Omental fat pad (tissue), 3 donors: ENCODE measurements at regions not wholly inside any gene's neighbourhood (a gene's known extent, or its start where the extent isn't known, plus 50 kb on each side); places are given as distances from the start of the nearest gene placed in this dataset.
"Not testable (repeated sequence)": the region's sequence is repeated elsewhere in the genome, so short reads cannot be mapped to it uniquely, and the experiment has no call there.

Source experiments
- ATAC-seq: fragments of 150-250 bp; one replicate; pipeline ENCODE4 v1.9.1; 2016; ENCODE audit warnings: mild to moderate bottlenecking, moderate library complexity; ENCODE audit not compliant: low FRiP score
- DNase-seq: peaks from one replicate; pipeline ENCODE4 v3.0.0-alpha.2; 2019; ENCODE audit warnings: low spot score
- TF ChIP-seq, protein P1 (sequence below), 3 donors: fragments of 450-650 bp; IDR thresholded peaks; one replicate each; pipeline ENCODE4 v1.5.1; 2016 to 2017; ENCODE audit warnings: antibody characterized with exemption in 3 of 3, mild to moderate bottlenecking in 3 of 3, moderate library complexity in 2 of 3

DNA sequence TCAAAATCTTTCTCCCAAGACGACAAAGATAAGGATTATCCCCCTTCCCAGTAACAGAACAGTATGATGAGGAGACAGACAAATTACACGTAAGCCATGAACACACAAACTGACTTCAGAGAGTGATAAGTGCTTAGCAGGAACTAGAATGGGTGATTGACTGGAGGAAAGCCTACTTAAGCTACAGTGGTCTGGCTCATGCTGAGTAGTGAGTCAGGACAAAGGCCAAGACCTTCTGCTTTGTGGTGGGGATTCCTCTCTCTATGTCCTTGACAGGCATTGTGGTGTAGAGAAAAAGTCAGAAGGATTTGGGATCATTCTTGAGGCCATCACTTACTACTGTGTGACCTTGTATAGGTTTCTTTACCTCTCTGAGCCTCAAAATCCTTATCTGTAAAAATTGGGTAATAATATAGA is 381.9 kb upstream of the CCL2 start:
- ATAC-seq, result no peak
- DNase-seq, result no peak
- TF ChIP-seq, protein P1, sequence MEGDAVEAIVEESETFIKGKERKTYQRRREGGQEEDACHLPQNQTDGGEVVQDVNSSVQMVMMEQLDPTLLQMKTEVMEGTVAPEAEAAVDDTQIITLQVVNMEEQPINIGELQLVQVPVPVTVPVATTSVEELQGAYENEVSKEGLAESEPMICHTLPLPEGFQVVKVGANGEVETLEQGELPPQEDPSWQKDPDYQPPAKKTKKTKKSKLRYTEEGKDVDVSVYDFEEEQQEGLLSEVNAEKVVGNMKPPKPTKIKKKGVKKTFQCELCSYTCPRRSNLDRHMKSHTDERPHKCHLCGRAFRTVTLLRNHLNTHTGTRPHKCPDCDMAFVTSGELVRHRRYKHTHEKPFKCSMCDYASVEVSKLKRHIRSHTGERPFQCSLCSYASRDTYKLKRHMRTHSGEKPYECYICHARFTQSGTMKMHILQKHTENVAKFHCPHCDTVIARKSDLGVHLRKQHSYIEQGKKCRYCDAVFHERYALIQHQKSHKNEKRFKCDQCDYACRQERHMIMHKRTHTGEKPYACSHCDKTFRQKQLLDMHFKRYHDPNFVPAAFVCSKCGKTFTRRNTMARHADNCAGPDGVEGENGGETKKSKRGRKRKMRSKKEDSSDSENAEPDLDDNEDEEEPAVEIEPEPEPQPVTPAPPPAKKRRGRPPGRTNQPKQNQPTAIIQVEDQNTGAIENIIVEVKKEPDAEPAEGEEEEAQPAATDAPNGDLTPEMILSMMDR (IDR thresholded peaks at IDR 0.05), result no peak

DNA sequence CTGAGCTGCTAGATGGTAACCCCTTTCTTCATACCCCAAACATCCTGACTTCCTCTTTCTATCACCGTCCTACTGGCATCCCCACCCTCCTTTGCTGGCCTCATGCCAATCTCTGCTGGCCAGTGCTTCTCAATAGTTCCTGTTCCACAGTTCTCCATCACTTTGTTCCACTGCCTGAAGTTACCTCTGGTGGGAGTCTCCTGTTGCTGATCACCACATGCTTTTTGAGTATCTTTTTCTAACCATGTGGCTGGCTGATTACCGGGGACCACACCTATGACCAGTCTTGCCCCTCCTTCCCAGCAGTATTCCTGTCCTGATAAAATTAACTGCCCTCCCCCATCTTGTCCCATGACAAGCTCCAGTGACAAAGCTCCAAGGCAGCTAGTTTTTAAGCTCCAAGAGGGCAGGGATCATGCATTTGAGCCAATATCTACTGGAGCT is 380.4 kb upstream of the CCL2 start:
- DNase-seq, result no peak

DNA sequence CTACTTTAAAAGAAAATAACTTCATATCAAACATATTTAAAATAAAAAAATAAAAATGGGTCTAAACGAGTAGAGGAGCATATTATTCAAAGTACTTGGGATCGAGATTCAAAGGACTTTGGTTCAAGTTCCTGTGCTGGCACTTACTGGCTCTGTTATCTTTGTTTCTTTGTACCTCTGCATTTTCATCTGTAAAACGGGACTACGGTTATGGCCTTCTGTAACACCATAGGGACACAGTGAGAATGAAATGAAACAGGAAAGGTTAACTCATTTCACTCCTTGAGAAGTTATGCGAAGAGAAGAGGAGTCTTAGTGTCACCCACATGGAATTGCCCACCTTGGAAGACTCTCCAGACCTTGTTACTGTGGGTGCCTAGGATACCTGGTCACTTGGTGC is 379.1 kb upstream of the CCL2 start:
- no peak for DNase-seq
- no peak for ATAC-seq
- TF ChIP-seq, protein P1 (IDR thresholded peaks at IDR 0.05), result no peak

More for the DNA sequence above, 380.4 kb upstream of the CCL2 start:
- ATAC-seq, result no peak
- TF ChIP-seq, protein P1 (IDR thresholded peaks at IDR 0.05), result no peak

DNA sequence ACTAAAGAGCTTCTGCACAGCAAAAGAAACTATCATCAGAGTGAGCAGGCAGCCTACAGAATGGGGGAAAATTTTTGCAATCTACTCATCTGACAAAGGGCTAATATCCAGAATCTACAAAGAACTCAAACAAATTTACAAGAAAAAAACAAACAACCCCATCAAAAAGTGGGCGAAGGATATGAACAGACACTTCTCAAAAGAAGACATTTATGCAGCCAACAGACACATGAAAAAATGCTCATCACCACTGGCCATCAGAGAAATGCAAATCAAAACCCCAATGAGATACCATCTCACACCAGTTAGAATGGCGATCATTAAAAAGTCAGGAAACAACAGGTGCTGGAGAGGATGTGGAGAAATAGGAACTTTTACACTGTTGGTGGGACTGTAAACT is 372.8 kb upstream of the CCL2 start:
- not testable (repeated sequence) for ATAC-seq

DNA sequence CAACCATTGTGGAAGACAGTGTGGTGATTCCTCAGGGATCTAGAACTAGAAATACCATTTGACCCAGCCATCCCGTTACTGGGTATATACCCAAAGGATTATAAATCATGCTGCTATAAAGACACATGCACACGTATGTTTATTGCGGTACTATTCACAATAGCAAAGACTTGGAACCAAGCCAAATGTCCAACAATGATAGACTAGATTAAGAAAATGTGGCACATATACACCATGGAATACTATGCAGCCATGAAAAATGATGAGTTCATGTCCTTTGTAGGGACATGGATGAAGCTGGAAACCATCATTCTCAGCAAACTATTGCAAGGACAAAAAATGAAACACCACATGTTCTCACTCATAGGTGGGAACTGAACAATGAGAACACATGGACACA is 372.4 kb upstream of the CCL2 start:
- not testable (repeated sequence) for DNase-seq, ATAC-seq

More for the DNA sequence above, 372.8 kb upstream of the CCL2 start:
- DNase-seq, result not testable (repeated sequence)

DNA sequence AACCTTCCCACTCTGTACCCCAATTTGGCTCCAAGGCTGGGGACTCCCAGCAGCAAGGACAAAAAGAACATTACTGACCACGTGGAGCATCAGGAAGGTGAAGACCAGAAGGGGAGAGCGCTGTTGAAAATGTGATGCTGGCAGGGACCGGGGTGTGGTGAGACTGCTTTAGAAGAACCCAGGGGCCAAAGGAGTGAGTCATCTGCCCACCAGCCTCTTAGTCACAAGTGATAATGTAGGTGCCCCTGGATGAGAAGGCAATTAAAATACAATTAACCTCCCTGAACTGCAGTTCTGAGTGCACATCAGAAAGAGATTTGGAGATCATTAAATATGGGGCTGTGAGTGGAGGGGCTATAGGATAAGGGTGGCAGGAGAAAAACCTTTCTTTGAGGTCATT is 366.6 kb upstream of the CCL2 start:
- ATAC-seq (no peak), DNase-seq (no peak)
- TF ChIP-seq, protein P1 (IDR thresholded peaks at IDR 0.05), result no peak

DNA sequence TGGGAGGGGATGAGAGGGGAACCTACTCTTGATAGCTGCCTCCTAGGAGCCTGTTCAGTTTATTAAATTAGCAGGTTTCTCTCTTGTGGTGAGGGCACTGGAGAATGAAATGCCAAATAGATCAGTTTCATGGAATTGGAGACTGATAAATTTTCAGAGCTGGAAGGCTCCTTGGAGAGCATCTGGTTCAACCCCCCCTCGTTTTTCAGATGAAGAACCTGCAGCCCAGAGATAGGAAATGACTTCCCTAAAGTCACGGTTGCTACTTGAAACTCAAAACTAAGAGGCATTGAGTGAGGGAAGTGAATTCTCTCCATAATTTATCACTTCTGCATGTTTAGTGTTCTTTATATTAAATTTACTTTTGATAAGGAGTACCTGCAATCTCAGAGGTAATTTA is 366.0 kb upstream of the CCL2 start:
- DNase-seq (no peak), ATAC-seq (no peak)
- TF ChIP-seq, protein P1 (IDR thresholded peaks at IDR 0.05), result no peak

DNA sequence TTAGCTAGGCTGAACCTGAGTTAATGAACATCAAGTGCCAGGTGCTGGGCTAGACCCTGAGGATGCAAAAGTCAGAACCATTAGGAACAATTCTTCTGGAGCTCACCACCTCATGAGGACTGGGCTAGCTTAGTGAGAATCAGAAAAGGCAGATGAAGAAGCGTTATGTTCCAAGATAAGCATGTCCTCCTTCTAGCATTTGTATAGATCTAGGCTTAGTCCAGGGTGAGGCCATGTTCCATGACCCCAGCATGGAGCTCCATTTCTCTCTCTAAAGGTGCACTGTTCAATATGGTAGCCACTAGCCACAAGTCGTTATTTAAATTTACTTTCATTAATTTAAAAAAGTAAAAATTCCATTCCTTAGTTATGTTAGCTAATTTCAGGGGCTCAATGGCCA is 365.3 kb upstream of the CCL2 start:
- ATAC-seq, result no peak
- TF ChIP-seq, protein P1 (IDR thresholded peaks at IDR 0.05), result no peak
- no peak for DNase-seq
